Right cardiac atrium (tissue), 5 donors: ENCODE measurements at regions not wholly inside any gene's neighbourhood (a gene's known extent, or its start where the extent isn't known, plus 50 kb on each side); places are given as distances from the start of the nearest gene placed in this dataset.

Source experiments
- ATAC-seq, 2 donors: fragments of 200-7000 bp; cut with Tn5 transposase; one replicate each; pipeline versions ENCODE4 v1.8.0 to v1.9.1; 2020; ENCODE audit warnings: moderate library complexity in 2 of 2, mild to moderate bottlenecking in 1 of 2
- DNase-seq, 3 donors: peaks; one replicate each; pipeline ENCODE4 v3.0.0-alpha.2; 2020
- H3K27ac ChIP-seq: one replicate; pipeline ENCODE4 v1.5.1; 2013; ENCODE audit warnings: mild to moderate bottlenecking, low read length, control low read depth, moderate library complexity
- H3K27me3 ChIP-seq: one replicate; pipeline ENCODE4 v1.6.1; 2013; ENCODE audit not compliant: control insufficient read depth, insufficient read depth
- H3K4me1 ChIP-seq: one replicate; pipeline ENCODE4 v1.6.1; 2013; ENCODE audit warnings: low read length; ENCODE audit not compliant: control insufficient read depth, insufficient read depth
- H3K4me3 ChIP-seq: one replicate; pipeline ENCODE4 v1.5.1; 2013; ENCODE audit warnings: low read length, control low read depth
- H3K9me3 ChIP-seq: one replicate; pipeline ENCODE4 v1.6.1; 2013; ENCODE audit warnings: low read length; ENCODE audit not compliant: control insufficient read depth
- WGBS: extraction: QIAGEN DNeasy Blood & Tissue Kit; methylation state at CpG from one replicate; pipeline ENCODE4 v1.1.7; 2013; 5-methylcytosine and 5-hydroxymethylcytosine counted together
- intact Hi-C, 4 donors: fragments of 100-400 bp; cut with DNase I; formaldehyde crosslinking; loops; one replicate each; pipeline versions ENCODE4 v1.11.0 to v1.14.0; 2022 to 2023
- donor health status: healthy with polysubstance abuse.
- donor health status: DM: no; HTN: yes; CAD: no.
- donor health status: DM: no; HTN: no; CAD: no.
- donor health status: DM: no; HTN: yes; CAD: no; lungs with severe emphysema.
- donor health status: DM: yes; HTN: yes; CAD: no.

GRCh38 chr3:144263706-144264105 is 292.1 kb downstream of the DIPK2A start:
- no peak overlapping the region for H3K4me3 ChIP-seq
- H3K4me1 ChIP-seq: peaks cover 1% of the 10 kb centered on the region
- DNase-seq: no peak
- H3K27me3 ChIP-seq: no peaks in the 10 kb centered on the region
- no peak for ATAC-seq
- no peak overlapping the region for H3K27ac ChIP-seq
- intact Hi-C loops: no loop called here
- no peaks in the 10 kb centered on the region for H3K9me3 ChIP-seq

- intact Hi-C loops: no loop called here
- H3K9me3 ChIP-seq: no peaks in the 10 kb centered on the region
- 59% methylated on average over 3 of the region's 3 CpGs for WGBS
- peak overlapping the region; percentile 20 for H3K4me3 ChIP-seq
- H3K4me1 ChIP-seq: peaks cover 1% of the 10 kb centered on the region
- H3K27ac ChIP-seq: no peak overlapping the region
- DNase-seq (no peak), ATAC-seq (peak in 1 of 2 donors; percentile 48)
- no peaks in the 10 kb centered on the region for H3K27me3 ChIP-seq
Measured at GRCh38 chr3:144264350-144264749, 292.7 kb downstream of the DIPK2A start.

GRCh38 chr3:144264794-144265193 is 293.2 kb downstream of the DIPK2A start:
- ATAC-seq (no peak), DNase-seq (no peak)
- peaks cover 1% of the 10 kb centered on the region for H3K4me1 ChIP-seq

GRCh38 chr3:144265542-144266100 is 294.0 kb downstream of the DIPK2A start:
- 37% methylated on average over 3 of the region's 3 CpGs for WGBS
- no peaks in the 10 kb centered on the region for H3K9me3 ChIP-seq
- intact Hi-C loops: no loop called here
- peak; percentile 87 to 92 for ATAC-seq
- H3K4me1 ChIP-seq: peaks cover 1% of the 10 kb centered on the region
- H3K27me3 ChIP-seq: no peaks in the 10 kb centered on the region
- DNase-seq: no peak
- H3K4me3 ChIP-seq: no peak overlapping the region
- H3K27ac ChIP-seq: no peak overlapping the region

More at GRCh38 chr3:144264794-144265193, 293.2 kb downstream of the DIPK2A start:
- Histone ChIP-seq H3K4me3 (peak overlapping the region; percentile 20), H3K27me3 (no peaks in the 10 kb centered on the region), H3K27ac (no peak overlapping the region), H3K9me3 (no peaks in the 10 kb centered on the region)
- 59% methylated on average over 1 of the region's 1 CpG for WGBS
- intact Hi-C loops: no loop called here

GRCh38 chr3:144270100-144270499 is 298.5 kb downstream of the DIPK2A start:
- H3K27me3 ChIP-seq: no peaks in the 10 kb centered on the region
- no peak overlapping the region for H3K4me3 ChIP-seq
- no peaks in the 10 kb centered on the region for H3K4me1 ChIP-seq
- no peak for ATAC-seq
- intact Hi-C loops: no loop called here
- DNase-seq: no peak
- H3K27ac ChIP-seq: no peak overlapping the region
- WGBS: 75% methylated on average over 3 of the region's 3 CpGs
- H3K9me3 ChIP-seq: no peaks in the 10 kb centered on the region

- Histone ChIP-seq H3K4me3 (no peak overlapping the region), H3K4me1 (no peaks in the 10 kb centered on the region), H3K9me3 (no peaks in the 10 kb centered on the region), H3K27me3 (no peaks in the 10 kb centered on the region), H3K27ac (no peak overlapping the region)
- no peak for DNase-seq
- 88% methylated on average over 4 of the region's 4 CpGs for WGBS
- ATAC-seq: no peak
- intact Hi-C loops: no loop called here
Measured at GRCh38 chr3:144272680-144273079, 301.1 kb downstream of the DIPK2A start.

- H3K27ac ChIP-seq: no peak overlapping the region
- 65% methylated on average over 2 of the region's 2 CpGs for WGBS
- ATAC-seq: no peak
Measured at GRCh38 chr3:144273601-144274000, 302.0 kb downstream of the DIPK2A start.

GRCh38 chr3:144275005-144275404 is 303.4 kb downstream of the DIPK2A start:
- Histone ChIP-seq H3K27ac (no peak overlapping the region), H3K4me1 (no peaks in the 10 kb centered on the region), H3K4me3 (no peak overlapping the region), H3K27me3 (no peaks in the 10 kb centered on the region), H3K9me3 (no peaks in the 10 kb centered on the region)
- intact Hi-C loops: no loop called here
- no peak for ATAC-seq
- no peak for DNase-seq

More at GRCh38 chr3:144273601-144274000, 302.0 kb downstream of the DIPK2A start:
- H3K9me3 ChIP-seq: no peaks in the 10 kb centered on the region
- DNase-seq: no peak
- H3K4me1 ChIP-seq: no peaks in the 10 kb centered on the region
- intact Hi-C loops: no loop called here
- H3K4me3 ChIP-seq: no peak overlapping the region
- H3K27me3 ChIP-seq: no peaks in the 10 kb centered on the region

GRCh38 chr3:144282313-144282712 is 310.7 kb downstream of the DIPK2A start:
- ATAC-seq (no peak), DNase-seq (no peak)
- WGBS: 92% methylated on average over 2 of the region's 2 CpGs
- H3K27me3 ChIP-seq: no peaks in the 10 kb centered on the region
- intact Hi-C loops: no loop called here
- no peaks in the 10 kb centered on the region for H3K9me3 ChIP-seq
- no peaks in the 10 kb centered on the region for H3K4me1 ChIP-seq
- H3K4me3 ChIP-seq: no peak overlapping the region
- H3K27ac ChIP-seq: no peak overlapping the region

GRCh38 chr3:144286235-144286910 is 314.8 kb downstream of the DIPK2A start:
- no peak for DNase-seq
- no peak for ATAC-seq
- H3K27ac ChIP-seq: no peak overlapping the region
- H3K27me3 ChIP-seq: no peaks in the 10 kb centered on the region
- H3K9me3 ChIP-seq: no peaks in the 10 kb centered on the region
- WGBS: 82% methylated on average over 6 of the region's 6 CpGs
- intact Hi-C loops: no loop called here
- H3K4me3 ChIP-seq: no peak overlapping the region
- no peaks in the 10 kb centered on the region for H3K4me1 ChIP-seq

GRCh38 chr3:144287001-144287400 is 315.4 kb downstream of the DIPK2A start:
- WGBS: 12% methylated on average over 1 of the region's 1 CpG
- no peak for DNase-seq
- ATAC-seq: no peak
- H3K9me3 ChIP-seq: no peaks in the 10 kb centered on the region
- H3K4me3 ChIP-seq: no peak overlapping the region
- H3K27ac ChIP-seq: no peak overlapping the region
- H3K4me1 ChIP-seq: no peaks in the 10 kb centered on the region
- no peaks in the 10 kb centered on the region for H3K27me3 ChIP-seq
- intact Hi-C loops: no loop called here

GRCh38 chr3:144289057-144289456 is 317.4 kb downstream of the DIPK2A start:
- Histone ChIP-seq H3K9me3 (no peaks in the 10 kb centered on the region), H3K4me1 (no peaks in the 10 kb centered on the region), H3K27me3 (no peaks in the 10 kb centered on the region), H3K27ac (no peak overlapping the region), H3K4me3 (no peak overlapping the region)
- no peak for ATAC-seq
- DNase-seq: no peak
- 93% methylated on average over 3 of the region's 3 CpGs for WGBS
- intact Hi-C loops: no loop called here
